Left lung (tissue), 4 donors: ENCODE measurements at regions not wholly inside any gene's neighbourhood (a gene's known extent, or its start where the extent isn't known, plus 50 kb on each side); places are given as distances from the start of the nearest gene placed in this dataset.
A peak's percentile ranks its signal among the peaks of the same experiment; 100 is the strongest.

ENCODE experiments used
- ATAC-seq: fragments of 200-7000 bp; cut with Tn5 transposase; one replicate; pipeline ENCODE4 v1.9.1; 2020; ENCODE audit warnings: moderate library complexity
- DNase-seq, 4 donors: peaks; one replicate each; pipeline ENCODE4 v3.0.0-alpha.2; 2013 to 2020
- H3K27ac ChIP-seq, 2 donors: fragments of 200-600 bp; sonication (generic) in 1 of 2; one replicate each; pipeline versions ENCODE4 v1.5.0 to v1.8.0; 2020 to 2021
- H3K27me3 ChIP-seq, 2 donors: fragments of 200-600 bp; sonication (generic) in 1 of 2; one replicate each; pipeline versions ENCODE4 v1.5.0 to v1.8.0; 2020 to 2021
- H3K36me3 ChIP-seq, 2 donors: fragments of 200-600 bp; sonication (generic) in 1 of 2; one replicate each; pipeline versions ENCODE4 v1.5.0 to v1.8.0; 2020 to 2021
- H3K4me1 ChIP-seq, 2 donors: fragments of 200-600 bp; one replicate each; pipeline ENCODE4 v1.8.0; 2021
- H3K4me3 ChIP-seq, 2 donors: fragments of 200-600 bp; sonication (generic) in 1 of 2; one replicate each; pipeline versions ENCODE4 v1.5.0 to v1.8.0; 2020 to 2021; ENCODE audit warnings: mild to moderate bottlenecking in 1 of 2
- H3K9me3 ChIP-seq, 2 donors: fragments of 200-600 bp; sonication (generic) in 1 of 2; one replicate each; pipeline versions ENCODE4 v1.5.0 to v1.8.0; 2020 to 2021
- CTCF ChIP-seq, 2 donors: fragments of 200-600 bp; sonication (generic) in 1 of 2; IDR thresholded peaks; one replicate each; pipeline versions ENCODE4 v1.5.0 to v1.8.0; 2021; ENCODE audit warnings: antibody characterized with exemption in 2 of 2
- intact Hi-C, 2 donors: fragments of 100-400 bp; cut with DNase I; formaldehyde crosslinking; loops; one replicate each; pipeline versions ENCODE4 v1.11.2 to v1.14.2; 2022
- donor health status: DM: no; HTN: yes; CAD: no.
- donor health status: DM: no; HTN: no; CAD: no.

GRCh38 chr1:94326329-94326728 lies 88.9 kb upstream of the ARHGAP29 start:
- DNase-seq = no peak
- intact Hi-C loops = loop anchor here (5.0 to 10.0 kb wide), 3 partner anchors 89 to 282 kb away; partner anchors contain the start of gene ARHGAP29 (in 1 of the 2)
- Histone ChIP-seq H3K9me3 (no peaks in the 10 kb centered on the region), H3K4me3 (no peak overlapping the region), H3K36me3 (no peaks in the 10 kb centered on the region), H3K4me1 (peaks cover 7 to 37% of the 10 kb centered on the region in 2 donors), H3K27me3 (peaks cover 0 to 4% of the 10 kb centered on the region in 2 donors), H3K27ac (peak overlapping the region; percentile 22 to 38)
- TF ChIP-seq CTCF (IDR thresholded peaks at IDR 0.05) = no peak
- ATAC-seq = no peak

GRCh38 chr1:94325377-94326302 lies 88.3 kb upstream of the ARHGAP29 start:
- TF ChIP-seq CTCF (IDR thresholded peaks at IDR 0.05) = no peak
- H3K4me3 ChIP-seq = no peak overlapping the region
- no peaks in the 10 kb centered on the region for H3K36me3 ChIP-seq
- ATAC-seq (peak; percentile 64), DNase-seq (no peak)
- peaks cover 0 to 4% of the 10 kb centered on the region in 2 donors for H3K27me3 ChIP-seq
- H3K4me1 ChIP-seq = peaks cover 7 to 37% of the 10 kb centered on the region in 2 donors
- intact Hi-C loops = loop anchor here (5.0 to 10.0 kb wide), 3 partner anchors 88 to 281 kb away; partner anchors contain the start of gene ARHGAP29 (in 1 of the 2)
- no peaks in the 10 kb centered on the region for H3K9me3 ChIP-seq
- H3K27ac ChIP-seq = peak overlapping the region; percentile 22 to 38

- intact Hi-C loops = loop anchor here in 1 of 2 donors (10.0 kb wide), 1 partner anchor 279 kb away; no protein-coding TSS in a partner anchor
Measured at GRCh38 chr1:94324178-94324544, 86.8 kb upstream of the ARHGAP29 start.

DNA sequence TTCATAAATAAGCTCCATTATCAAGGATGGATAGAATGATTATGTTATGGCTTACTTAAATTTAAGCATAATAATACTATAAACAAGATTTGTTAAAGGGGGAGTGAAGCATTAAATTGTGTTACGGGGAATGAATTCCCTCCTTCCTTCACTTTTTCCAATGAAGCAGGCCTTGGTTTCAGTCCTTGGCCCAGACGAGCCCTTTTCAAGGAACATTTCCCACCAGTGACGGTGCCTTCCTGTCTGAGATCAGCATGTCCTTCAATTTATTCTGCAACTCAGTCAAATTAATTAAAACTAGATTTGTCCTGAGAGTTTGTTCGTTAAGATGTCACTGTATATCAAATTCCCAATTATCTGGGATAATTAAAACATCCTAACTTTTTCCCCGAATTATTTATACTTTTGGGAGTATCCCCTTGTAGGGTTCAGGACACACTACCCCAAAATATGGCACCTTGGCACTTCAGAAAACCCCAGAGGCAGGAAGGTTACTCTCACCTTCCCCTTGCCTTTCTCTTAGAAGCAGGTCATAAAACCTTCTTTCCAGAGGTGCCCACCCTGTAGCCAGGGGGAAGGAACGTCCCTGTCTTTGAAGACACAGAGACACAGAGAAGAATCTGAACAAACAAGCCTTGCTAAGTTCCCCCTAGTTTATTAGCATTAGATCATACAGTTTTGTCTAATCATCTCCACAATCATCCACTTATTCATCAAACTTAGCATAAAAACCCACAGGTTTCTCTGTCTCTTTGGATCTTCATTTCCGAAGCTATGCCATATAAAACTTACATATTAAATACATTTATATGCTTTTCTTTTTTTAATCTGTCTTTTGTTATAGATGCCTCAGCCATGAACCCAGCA lies 86.2 kb upstream of the ARHGAP29 start:
- H3K4me1 ChIP-seq = peaks cover 7 to 44% of the 10 kb centered on the region in 2 donors
- H3K27ac ChIP-seq = peak overlapping the region in 1 of 2 donors; percentile 39
- intact Hi-C loops = loop anchor here in 1 of 2 donors (10.0 kb wide), 1 partner anchor 279 kb away; no protein-coding TSS in a partner anchor
- no peak for ATAC-seq
- no peak overlapping the region for H3K4me3 ChIP-seq
- TF ChIP-seq CTCF (IDR thresholded peaks at IDR 0.05) = no peak
- H3K9me3 ChIP-seq = no peaks in the 10 kb centered on the region
- no peaks in the 10 kb centered on the region for H3K36me3 ChIP-seq
- H3K27me3 ChIP-seq = no peaks in the 10 kb centered on the region
- no peak for DNase-seq

More at GRCh38 chr1:94324178-94324544, 86.8 kb upstream of the ARHGAP29 start:
- Histone ChIP-seq H3K27ac (peak overlapping the region in 1 of 2 donors; percentile 39), H3K4me1 (peaks cover 7 to 44% of the 10 kb centered on the region in 2 donors), H3K36me3 (no peaks in the 10 kb centered on the region), H3K4me3 (no peak overlapping the region), H3K9me3 (no peaks in the 10 kb centered on the region), H3K27me3 (peaks cover 0 to 4% of the 10 kb centered on the region in 2 donors)
- ATAC-seq = no peak
- no peak for TF ChIP-seq CTCF (IDR thresholded peaks at IDR 0.05)
- no peak for DNase-seq
